ENCODE measurements at regions not wholly inside any gene's neighbourhood (a gene's known extent, or its start where the extent isn't known, plus 50 kb on each side); places are given as distances from the start of the nearest gene placed in this dataset.

DNA sequence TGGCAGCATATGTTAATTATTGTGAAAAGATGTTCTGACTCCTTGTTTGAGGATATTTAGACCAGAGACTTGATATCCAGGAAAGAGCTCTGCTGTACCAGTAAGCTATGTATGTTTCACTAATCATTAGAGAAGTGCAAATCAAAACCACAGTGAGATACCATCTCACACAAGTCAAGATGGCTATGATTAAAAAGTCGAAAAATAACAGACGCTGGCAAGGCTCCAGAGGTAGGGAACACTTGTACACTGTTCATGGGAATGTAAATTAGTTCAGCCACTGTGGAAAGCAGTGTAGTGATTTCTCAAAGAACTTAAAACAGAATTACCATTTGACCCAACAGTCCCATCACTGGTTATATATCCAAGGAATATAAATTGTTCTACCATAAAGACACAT lies 171.6 kb downstream of the DPY19L2 start:
- H3K4me1 Mint-ChIP-seq: no peaks in the 10 kb centered on the region
- H3K4me3 Mint-ChIP-seq: no peak overlapping the region
- no peaks in the 10 kb centered on the region for H3K36me3 Mint-ChIP-seq
- DNase-seq (ENCODE audit: low spot score) (no peak), ATAC-seq (no peak)
- CTCF ChIA-PET: no interaction called here
- no peaks in the 10 kb centered on the region for H3K27me3 Mint-ChIP-seq (ENCODE audit: low read depth)
- peaks cover 19% of the 10 kb centered on the region for H3K9me3 Mint-ChIP-seq
- H3K27ac Mint-ChIP-seq: no peak overlapping the region
- TF ChIP-seq EMX1 (CRISPR knock-in tag; IDR thresholded peaks at IDR 0.05) (no peak), ZNF138 (CRISPR knock-in tag; conservative IDR thresholded peaks at IDR 0.05) (no peak), MYBL2 (CRISPR knock-in tag; IDR thresholded peaks at IDR 0.05) (no peak), ZNF671 (CRISPR knock-in tag; IDR thresholded peaks at IDR 0.05) (no peak), ATF1 (CRISPR knock-in tag; IDR thresholded peaks at IDR 0.05) (no peak), SMAD4 (CRISPR knock-in tag; IDR thresholded peaks at IDR 0.05) (no peak), PRRX2 (CRISPR knock-in tag; IDR thresholded peaks at IDR 0.05) (no peak), TP53 (CRISPR knock-in tag; IDR thresholded peaks at IDR 0.05) (no peak), NR2C2 (CRISPR knock-in tag; IDR thresholded peaks at IDR 0.05) (no peak), ZNF232 (CRISPR knock-in tag; IDR thresholded peaks at IDR 0.05) (no peak), ZNF423 (CRISPR knock-in tag; IDR thresholded peaks at IDR 0.05) (no peak), FOXK1 (CRISPR knock-in tag; IDR thresholded peaks at IDR 0.05) (no peak), ZNF121 (CRISPR knock-in tag; IDR thresholded peaks at IDR 0.05) (no peak)
- TF ChIP-seq, protein P1, sequence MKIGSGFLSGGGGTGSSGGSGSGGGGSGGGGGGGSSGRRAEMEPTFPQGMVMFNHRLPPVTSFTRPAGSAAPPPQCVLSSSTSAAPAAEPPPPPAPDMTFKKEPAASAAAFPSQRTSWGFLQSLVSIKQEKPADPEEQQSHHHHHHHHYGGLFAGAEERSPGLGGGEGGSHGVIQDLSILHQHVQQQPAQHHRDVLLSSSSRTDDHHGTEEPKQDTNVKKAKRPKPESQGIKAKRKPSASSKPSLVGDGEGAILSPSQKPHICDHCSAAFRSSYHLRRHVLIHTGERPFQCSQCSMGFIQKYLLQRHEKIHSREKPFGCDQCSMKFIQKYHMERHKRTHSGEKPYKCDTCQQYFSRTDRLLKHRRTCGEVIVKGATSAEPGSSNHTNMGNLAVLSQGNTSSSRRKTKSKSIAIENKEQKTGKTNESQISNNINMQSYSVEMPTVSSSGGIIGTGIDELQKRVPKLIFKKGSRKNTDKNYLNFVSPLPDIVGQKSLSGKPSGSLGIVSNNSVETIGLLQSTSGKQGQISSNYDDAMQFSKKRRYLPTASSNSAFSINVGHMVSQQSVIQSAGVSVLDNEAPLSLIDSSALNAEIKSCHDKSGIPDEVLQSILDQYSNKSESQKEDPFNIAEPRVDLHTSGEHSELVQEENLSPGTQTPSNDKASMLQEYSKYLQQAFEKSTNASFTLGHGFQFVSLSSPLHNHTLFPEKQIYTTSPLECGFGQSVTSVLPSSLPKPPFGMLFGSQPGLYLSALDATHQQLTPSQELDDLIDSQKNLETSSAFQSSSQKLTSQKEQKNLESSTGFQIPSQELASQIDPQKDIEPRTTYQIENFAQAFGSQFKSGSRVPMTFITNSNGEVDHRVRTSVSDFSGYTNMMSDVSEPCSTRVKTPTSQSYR (CRISPR knock-in tag; IDR thresholded peaks at IDR 0.05): no peak
- TF ChIP-seq, protein P2, sequence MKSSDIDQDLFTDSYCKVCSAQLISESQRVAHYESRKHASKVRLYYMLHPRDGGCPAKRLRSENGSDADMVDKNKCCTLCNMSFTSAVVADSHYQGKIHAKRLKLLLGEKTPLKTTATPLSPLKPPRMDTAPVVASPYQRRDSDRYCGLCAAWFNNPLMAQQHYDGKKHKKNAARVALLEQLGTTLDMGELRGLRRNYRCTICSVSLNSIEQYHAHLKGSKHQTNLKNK (CRISPR knock-in tag; IDR thresholded peaks at IDR 0.05): no peak
- TF ChIP-seq, protein P3, sequence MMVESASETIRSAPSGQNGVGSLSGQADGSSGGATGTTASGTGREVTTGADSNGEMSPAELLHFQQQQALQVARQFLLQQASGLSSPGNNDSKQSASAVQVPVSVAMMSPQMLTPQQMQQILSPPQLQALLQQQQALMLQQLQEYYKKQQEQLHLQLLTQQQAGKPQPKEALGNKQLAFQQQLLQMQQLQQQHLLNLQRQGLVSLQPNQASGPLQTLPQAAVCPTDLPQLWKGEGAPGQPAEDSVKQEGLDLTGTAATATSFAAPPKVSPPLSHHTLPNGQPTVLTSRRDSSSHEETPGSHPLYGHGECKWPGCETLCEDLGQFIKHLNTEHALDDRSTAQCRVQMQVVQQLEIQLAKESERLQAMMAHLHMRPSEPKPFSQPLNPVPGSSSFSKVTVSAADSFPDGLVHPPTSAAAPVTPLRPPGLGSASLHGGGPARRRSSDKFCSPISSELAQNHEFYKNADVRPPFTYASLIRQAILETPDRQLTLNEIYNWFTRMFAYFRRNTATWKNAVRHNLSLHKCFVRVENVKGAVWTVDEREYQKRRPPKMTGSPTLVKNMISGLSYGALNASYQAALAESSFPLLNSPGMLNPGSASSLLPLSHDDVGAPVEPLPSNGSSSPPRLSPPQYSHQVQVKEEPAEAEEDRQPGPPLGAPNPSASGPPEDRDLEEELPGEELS (CRISPR knock-in tag; IDR thresholded peaks at IDR 0.05): no peak
- TF ChIP-seq, protein P4, sequence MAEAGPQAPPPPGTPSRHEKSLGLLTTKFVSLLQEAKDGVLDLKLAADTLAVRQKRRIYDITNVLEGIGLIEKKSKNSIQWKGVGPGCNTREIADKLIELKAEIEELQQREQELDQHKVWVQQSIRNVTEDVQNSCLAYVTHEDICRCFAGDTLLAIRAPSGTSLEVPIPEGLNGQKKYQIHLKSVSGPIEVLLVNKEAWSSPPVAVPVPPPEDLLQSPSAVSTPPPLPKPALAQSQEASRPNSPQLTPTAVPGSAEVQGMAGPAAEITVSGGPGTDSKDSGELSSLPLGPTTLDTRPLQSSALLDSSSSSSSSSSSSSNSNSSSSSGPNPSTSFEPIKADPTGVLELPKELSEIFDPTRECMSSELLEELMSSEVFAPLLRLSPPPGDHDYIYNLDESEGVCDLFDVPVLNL (CRISPR knock-in tag; IDR thresholded peaks at IDR 0.05; ENCODE audit: borderline replicate concordance, low read depth): no peak
- TF ChIP-seq, protein P5, sequence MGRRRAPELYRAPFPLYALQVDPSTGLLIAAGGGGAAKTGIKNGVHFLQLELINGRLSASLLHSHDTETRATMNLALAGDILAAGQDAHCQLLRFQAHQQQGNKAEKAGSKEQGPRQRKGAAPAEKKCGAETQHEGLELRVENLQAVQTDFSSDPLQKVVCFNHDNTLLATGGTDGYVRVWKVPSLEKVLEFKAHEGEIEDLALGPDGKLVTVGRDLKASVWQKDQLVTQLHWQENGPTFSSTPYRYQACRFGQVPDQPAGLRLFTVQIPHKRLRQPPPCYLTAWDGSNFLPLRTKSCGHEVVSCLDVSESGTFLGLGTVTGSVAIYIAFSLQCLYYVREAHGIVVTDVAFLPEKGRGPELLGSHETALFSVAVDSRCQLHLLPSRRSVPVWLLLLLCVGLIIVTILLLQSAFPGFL (CRISPR knock-in tag; IDR thresholded peaks at IDR 0.05; ENCODE audit: borderline replicate concordance): no peak
- TF ChIP-seq, protein P6, sequence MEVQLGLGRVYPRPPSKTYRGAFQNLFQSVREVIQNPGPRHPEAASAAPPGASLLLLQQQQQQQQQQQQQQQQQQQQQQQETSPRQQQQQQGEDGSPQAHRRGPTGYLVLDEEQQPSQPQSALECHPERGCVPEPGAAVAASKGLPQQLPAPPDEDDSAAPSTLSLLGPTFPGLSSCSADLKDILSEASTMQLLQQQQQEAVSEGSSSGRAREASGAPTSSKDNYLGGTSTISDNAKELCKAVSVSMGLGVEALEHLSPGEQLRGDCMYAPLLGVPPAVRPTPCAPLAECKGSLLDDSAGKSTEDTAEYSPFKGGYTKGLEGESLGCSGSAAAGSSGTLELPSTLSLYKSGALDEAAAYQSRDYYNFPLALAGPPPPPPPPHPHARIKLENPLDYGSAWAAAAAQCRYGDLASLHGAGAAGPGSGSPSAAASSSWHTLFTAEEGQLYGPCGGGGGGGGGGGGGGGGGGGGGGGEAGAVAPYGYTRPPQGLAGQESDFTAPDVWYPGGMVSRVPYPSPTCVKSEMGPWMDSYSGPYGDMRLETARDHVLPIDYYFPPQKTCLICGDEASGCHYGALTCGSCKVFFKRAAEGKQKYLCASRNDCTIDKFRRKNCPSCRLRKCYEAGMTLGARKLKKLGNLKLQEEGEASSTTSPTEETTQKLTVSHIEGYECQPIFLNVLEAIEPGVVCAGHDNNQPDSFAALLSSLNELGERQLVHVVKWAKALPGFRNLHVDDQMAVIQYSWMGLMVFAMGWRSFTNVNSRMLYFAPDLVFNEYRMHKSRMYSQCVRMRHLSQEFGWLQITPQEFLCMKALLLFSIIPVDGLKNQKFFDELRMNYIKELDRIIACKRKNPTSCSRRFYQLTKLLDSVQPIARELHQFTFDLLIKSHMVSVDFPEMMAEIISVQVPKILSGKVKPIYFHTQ (CRISPR knock-in tag; IDR thresholded peaks at IDR 0.05): no peak
- POLR2A ChIA-PET: no interaction called here

Data from WTC11 (cell line).